ENCODE measurements at regions not wholly inside any gene's neighbourhood (a gene's known extent, or its start where the extent isn't known, plus 50 kb on each side); places are given as distances from the start of the nearest gene placed in this dataset.

DNA sequence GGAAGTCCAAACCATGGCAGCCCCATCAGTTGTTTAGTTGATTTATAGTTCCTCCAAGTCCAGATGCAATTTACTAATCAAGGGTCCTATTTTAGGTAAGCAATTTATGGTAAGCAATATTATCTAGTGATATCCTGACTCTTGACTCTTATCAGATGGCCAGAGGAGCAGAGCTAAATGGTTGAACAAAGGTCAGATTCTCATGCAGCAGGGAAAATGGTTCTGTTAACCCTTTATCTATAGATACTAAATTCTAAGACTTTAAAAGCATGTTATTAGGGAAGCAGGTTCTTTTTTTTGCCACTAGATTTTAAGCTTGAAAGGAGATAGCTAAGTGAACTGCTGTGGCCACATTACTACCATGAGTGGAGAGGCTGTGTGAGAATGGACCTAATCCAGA lies 427.1 kb upstream of the FBXO33 start:
- H3K36me3 ChIP-seq = no peaks in the 10 kb centered on the region
- no peak overlapping the region for H3K27ac ChIP-seq
- TF ChIP-seq POLR2A (IDR thresholded peaks at IDR 0.05) (no peak), POLR2AphosphoS5 (IDR thresholded peaks at IDR 0.05) (no peak)
- TF ChIP-seq, protein P1, sequence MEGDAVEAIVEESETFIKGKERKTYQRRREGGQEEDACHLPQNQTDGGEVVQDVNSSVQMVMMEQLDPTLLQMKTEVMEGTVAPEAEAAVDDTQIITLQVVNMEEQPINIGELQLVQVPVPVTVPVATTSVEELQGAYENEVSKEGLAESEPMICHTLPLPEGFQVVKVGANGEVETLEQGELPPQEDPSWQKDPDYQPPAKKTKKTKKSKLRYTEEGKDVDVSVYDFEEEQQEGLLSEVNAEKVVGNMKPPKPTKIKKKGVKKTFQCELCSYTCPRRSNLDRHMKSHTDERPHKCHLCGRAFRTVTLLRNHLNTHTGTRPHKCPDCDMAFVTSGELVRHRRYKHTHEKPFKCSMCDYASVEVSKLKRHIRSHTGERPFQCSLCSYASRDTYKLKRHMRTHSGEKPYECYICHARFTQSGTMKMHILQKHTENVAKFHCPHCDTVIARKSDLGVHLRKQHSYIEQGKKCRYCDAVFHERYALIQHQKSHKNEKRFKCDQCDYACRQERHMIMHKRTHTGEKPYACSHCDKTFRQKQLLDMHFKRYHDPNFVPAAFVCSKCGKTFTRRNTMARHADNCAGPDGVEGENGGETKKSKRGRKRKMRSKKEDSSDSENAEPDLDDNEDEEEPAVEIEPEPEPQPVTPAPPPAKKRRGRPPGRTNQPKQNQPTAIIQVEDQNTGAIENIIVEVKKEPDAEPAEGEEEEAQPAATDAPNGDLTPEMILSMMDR (IDR thresholded peaks at IDR 0.05 in 8 of 11, conservative IDR thresholded peaks at IDR 0.05 in 3 of 11) = no peak
- H3K4me3 ChIP-seq = no peak overlapping the region
- H3K9me3 ChIP-seq = no peaks in the 10 kb centered on the region
- intact Hi-C loops (cut with DNase I; ENCODE audit: low total_unique reads) = no loop called here
- no peak for DNase-seq
- H3K27me3 ChIP-seq (replicated peaks in 1 of 7) = no peaks in the 10 kb centered on the region
- H3K4me1 ChIP-seq = no peaks in the 10 kb centered on the region

GRCh38 chr14:39857376-39858055 lies 425.3 kb upstream of the FBXO33 start:
- no peaks in the 10 kb centered on the region for H3K27me3 ChIP-seq (replicated peaks in 1 of 7)
- no peak for DNase-seq
- no peak for TF ChIP-seq POLR2AphosphoS5 (IDR thresholded peaks at IDR 0.05)
- TF ChIP-seq, protein P1 (IDR thresholded peaks at IDR 0.05 in 8 of 11, conservative IDR thresholded peaks at IDR 0.05 in 3 of 11) = no peak
- TF ChIP-seq POLR2A (IDR thresholded peaks at IDR 0.05) = no peak
- H3K27ac ChIP-seq = no peak overlapping the region
- H3K9me3 ChIP-seq = no peaks in the 10 kb centered on the region
- no peak overlapping the region for H3K4me3 ChIP-seq
- no peaks in the 10 kb centered on the region for H3K36me3 ChIP-seq
- WGBS, 5 donors = 85 to 92% (median 87%) methylated on average over 7 of the region's 7 CpGs
- H3K4me1 ChIP-seq = no peaks in the 10 kb centered on the region
- intact Hi-C loops (cut with DNase I; ENCODE audit: low total_unique reads) = no loop called here

DNA sequence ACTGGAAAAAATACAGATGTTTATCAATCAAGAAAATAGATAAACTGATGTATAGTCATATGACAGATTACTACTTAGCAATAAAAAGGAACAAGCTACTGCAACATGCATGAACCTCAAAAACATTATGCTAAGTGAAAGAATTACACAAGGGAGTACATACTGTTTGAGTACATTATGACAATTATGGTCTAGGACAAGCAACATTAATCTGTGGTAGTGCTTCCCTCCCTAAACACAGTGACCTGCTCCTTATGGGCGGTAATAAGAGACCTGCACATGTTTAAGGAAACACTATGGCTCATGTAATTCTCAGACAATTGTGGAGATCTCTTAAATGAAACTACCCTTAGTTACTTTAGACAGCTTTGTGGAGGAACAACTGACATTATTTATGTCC lies 421.2 kb upstream of the FBXO33 start:
- WGBS, 5 donors = 78 to 87% (median 79%) methylated on average over 1 of the region's 1 CpG

GRCh38 chr14:39851202-39851601 lies 419.0 kb upstream of the FBXO33 start:
- intact Hi-C loops (cut with DNase I; ENCODE audit: low total_unique reads) = no loop called here
- Histone ChIP-seq H3K36me3 (no peaks in the 10 kb centered on the region), H3K9me3 (no peaks in the 10 kb centered on the region), H3K27ac (no peak overlapping the region), H3K4me3 (no peak overlapping the region), H3K27me3 (replicated peaks in 1 of 7) (no peaks in the 10 kb centered on the region), H3K4me1 (no peaks in the 10 kb centered on the region)
- no peak for DNase-seq
- 33 to 55% (median 46%) methylated on average over 1 of the region's 1 CpG for WGBS, 5 donors
- TF ChIP-seq, protein P1 (IDR thresholded peaks at IDR 0.05 in 8 of 11, conservative IDR thresholded peaks at IDR 0.05 in 3 of 11) = no peak
- TF ChIP-seq POLR2AphosphoS5 (IDR thresholded peaks at IDR 0.05) (no peak), POLR2A (IDR thresholded peaks at IDR 0.05) (no peak)

More for the DNA sequence above, 421.2 kb upstream of the FBXO33 start:
- no peaks in the 10 kb centered on the region for H3K9me3 ChIP-seq
- TF ChIP-seq POLR2AphosphoS5 (IDR thresholded peaks at IDR 0.05) (no peak), POLR2A (IDR thresholded peaks at IDR 0.05) (no peak)
- TF ChIP-seq, protein P1 (IDR thresholded peaks at IDR 0.05 in 8 of 11, conservative IDR thresholded peaks at IDR 0.05 in 3 of 11) = no peak
- no peaks in the 10 kb centered on the region for H3K27me3 ChIP-seq (replicated peaks in 1 of 7)
- no peak overlapping the region for H3K4me3 ChIP-seq
- H3K4me1 ChIP-seq = no peaks in the 10 kb centered on the region
- no peak for DNase-seq
- intact Hi-C loops (cut with DNase I; ENCODE audit: low total_unique reads) = no loop called here
- H3K27ac ChIP-seq = no peak overlapping the region
- H3K36me3 ChIP-seq = no peaks in the 10 kb centered on the region
